ENCODE measurements at regions not wholly inside any gene's neighbourhood (a gene's known extent, or its start where the extent isn't known, plus 50 kb on each side); places are given as distances from the start of the nearest gene placed in this dataset.
"Not testable (repeated sequence)": the region's sequence is repeated elsewhere in the genome, so short reads cannot be mapped to it uniquely, and the experiment has no call there.

DNA sequence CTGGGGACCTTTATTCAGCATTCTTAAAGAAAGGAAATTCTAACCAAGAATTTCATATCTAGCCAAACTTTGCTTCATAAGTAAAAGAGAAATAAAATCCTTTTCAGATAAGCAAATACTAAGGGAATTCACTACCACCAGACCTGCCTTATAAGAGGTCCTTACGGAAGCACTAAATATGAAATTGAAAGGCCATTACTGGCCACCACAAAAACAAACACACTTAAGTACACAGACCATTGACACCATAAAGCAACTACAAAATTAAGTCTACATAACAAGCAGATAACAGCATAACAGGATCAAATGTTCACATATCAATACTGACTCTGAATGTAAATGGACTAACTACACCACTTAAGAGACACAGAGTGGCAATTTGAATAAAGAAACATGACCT lies 361.4 kb upstream of the POU5F2 start:
- CTCF ChIA-PET = no interaction called here
- ATAC-seq (no peak), DNase-seq (ENCODE audit: low read depth in 1 of 2, low spot score in 1 of 2) (no peak), FAIRE-seq (no peak)
- peaks cover 13% of the 10 kb centered on the region; the same call in 1 of the 3 replicates for H3K9me3 ChIP-seq
- no peak overlapping the region for H3K4me3 ChIP-seq
- WGBS (ENCODE audit: missing lambda C conversion rate) = 91% methylated on average over 1 of the region's 1 CpG
- H3K4me1 ChIP-seq = no peaks in the 10 kb centered on the region
- H3K27ac ChIP-seq = no peak overlapping the region
- TF ChIP-seq EHF (CRISPR knock-in tag; IDR thresholded peaks at IDR 0.05) (no peak), RNF2 (IDR thresholded peaks at IDR 0.05; ENCODE audit: borderline replicate concordance, low read depth) (no peak), JUN (IDR thresholded peaks at IDR 0.05) (no peak), FOSL2 (IDR thresholded peaks at IDR 0.05) (no peak), FOSL2 (CRISPR knock-in tag; IDR thresholded peaks at IDR 0.05) (no peak), HOXA7 (CRISPR knock-in tag; IDR thresholded peaks at IDR 0.05) (no peak), KDM1A (IDR thresholded peaks at IDR 0.05; ENCODE audit: low read depth) (no peak), ZC3H11A (IDR thresholded peaks at IDR 0.05) (no peak), CEBPB (IDR thresholded peaks at IDR 0.05) (no peak), TFCP2L1 (CRISPR knock-in tag; IDR thresholded peaks at IDR 0.05) (no peak), GATA3 (IDR thresholded peaks at IDR 0.05; ENCODE audit: borderline replicate concordance) (no peak)
- TF ChIP-seq, protein P1, sequence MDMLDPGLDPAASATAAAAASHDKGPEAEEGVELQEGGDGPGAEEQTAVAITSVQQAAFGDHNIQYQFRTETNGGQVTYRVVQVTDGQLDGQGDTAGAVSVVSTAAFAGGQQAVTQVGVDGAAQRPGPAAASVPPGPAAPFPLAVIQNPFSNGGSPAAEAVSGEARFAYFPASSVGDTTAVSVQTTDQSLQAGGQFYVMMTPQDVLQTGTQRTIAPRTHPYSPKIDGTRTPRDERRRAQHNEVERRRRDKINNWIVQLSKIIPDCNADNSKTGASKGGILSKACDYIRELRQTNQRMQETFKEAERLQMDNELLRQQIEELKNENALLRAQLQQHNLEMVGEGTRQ (IDR thresholded peaks at IDR 0.05) = no peak
- TF ChIP-seq, protein P2, sequence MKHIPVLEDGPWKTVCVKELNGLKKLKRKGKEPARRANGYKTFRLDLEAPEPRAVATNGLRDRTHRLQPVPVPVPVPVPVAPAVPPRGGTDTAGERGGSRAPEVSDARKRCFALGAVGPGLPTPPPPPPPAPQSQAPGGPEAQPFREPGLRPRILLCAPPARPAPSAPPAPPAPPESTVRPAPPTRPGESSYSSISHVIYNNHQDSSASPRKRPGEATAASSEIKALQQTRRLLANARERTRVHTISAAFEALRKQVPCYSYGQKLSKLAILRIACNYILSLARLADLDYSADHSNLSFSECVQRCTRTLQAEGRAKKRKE (CRISPR knock-in tag; IDR thresholded peaks at IDR 0.05; ENCODE audit: low read depth) = no peak
- TF ChIP-seq, protein P3, sequence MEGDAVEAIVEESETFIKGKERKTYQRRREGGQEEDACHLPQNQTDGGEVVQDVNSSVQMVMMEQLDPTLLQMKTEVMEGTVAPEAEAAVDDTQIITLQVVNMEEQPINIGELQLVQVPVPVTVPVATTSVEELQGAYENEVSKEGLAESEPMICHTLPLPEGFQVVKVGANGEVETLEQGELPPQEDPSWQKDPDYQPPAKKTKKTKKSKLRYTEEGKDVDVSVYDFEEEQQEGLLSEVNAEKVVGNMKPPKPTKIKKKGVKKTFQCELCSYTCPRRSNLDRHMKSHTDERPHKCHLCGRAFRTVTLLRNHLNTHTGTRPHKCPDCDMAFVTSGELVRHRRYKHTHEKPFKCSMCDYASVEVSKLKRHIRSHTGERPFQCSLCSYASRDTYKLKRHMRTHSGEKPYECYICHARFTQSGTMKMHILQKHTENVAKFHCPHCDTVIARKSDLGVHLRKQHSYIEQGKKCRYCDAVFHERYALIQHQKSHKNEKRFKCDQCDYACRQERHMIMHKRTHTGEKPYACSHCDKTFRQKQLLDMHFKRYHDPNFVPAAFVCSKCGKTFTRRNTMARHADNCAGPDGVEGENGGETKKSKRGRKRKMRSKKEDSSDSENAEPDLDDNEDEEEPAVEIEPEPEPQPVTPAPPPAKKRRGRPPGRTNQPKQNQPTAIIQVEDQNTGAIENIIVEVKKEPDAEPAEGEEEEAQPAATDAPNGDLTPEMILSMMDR (IDR thresholded peaks at IDR 0.05) = no peak
- TF ChIP-seq, protein P4, sequence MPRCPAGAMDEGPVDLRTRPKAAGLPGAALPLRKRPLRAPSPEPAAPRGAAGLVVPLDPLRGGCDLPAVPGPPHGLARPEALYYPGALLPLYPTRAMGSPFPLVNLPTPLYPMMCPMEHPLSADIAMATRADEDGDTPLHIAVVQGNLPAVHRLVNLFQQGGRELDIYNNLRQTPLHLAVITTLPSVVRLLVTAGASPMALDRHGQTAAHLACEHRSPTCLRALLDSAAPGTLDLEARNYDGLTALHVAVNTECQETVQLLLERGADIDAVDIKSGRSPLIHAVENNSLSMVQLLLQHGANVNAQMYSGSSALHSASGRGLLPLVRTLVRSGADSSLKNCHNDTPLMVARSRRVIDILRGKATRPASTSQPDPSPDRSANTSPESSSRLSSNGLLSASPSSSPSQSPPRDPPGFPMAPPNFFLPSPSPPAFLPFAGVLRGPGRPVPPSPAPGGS (IDR thresholded peaks at IDR 0.05) = no peak
- TF ChIP-seq, protein P5, sequence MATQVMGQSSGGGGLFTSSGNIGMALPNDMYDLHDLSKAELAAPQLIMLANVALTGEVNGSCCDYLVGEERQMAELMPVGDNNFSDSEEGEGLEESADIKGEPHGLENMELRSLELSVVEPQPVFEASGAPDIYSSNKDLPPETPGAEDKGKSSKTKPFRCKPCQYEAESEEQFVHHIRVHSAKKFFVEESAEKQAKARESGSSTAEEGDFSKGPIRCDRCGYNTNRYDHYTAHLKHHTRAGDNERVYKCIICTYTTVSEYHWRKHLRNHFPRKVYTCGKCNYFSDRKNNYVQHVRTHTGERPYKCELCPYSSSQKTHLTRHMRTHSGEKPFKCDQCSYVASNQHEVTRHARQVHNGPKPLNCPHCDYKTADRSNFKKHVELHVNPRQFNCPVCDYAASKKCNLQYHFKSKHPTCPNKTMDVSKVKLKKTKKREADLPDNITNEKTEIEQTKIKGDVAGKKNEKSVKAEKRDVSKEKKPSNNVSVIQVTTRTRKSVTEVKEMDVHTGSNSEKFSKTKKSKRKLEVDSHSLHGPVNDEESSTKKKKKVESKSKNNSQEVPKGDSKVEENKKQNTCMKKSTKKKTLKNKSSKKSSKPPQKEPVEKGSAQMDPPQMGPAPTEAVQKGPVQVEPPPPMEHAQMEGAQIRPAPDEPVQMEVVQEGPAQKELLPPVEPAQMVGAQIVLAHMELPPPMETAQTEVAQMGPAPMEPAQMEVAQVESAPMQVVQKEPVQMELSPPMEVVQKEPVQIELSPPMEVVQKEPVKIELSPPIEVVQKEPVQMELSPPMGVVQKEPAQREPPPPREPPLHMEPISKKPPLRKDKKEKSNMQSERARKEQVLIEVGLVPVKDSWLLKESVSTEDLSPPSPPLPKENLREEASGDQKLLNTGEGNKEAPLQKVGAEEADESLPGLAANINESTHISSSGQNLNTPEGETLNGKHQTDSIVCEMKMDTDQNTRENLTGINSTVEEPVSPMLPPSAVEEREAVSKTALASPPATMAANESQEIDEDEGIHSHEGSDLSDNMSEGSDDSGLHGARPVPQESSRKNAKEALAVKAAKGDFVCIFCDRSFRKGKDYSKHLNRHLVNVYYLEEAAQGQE (IDR thresholded peaks at IDR 0.05) = no peak
- H3K4me2 ChIP-seq = no peak overlapping the region
- POLR2A ChIA-PET = no interaction called here

DNA sequence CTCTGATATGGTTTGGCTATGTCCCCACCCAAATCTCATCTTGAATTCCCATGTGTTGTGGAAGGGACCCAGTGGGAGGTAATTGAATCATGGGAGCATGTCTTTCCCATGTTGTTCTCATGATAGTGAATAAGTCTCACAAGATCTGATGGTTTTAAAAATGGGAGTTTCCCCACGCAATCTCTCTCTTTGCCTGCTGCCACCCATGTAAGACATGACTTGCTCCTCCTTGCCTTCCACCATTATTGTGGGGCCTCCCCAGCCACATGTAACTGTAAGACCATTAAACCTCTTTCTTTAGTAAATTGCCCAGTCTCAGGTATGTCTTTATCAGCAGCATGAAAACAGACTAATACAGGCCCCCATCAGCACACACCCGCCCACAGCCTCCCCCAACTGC lies 356.0 kb upstream of the POU5F2 start:
- POLR2A ChIA-PET; H3K27ac ChIP-seq; FAIRE-seq; H3K4me1 ChIP-seq; ATAC-seq; H3K9me3 ChIP-seq; CTCF ChIA-PET; DNase-seq (ENCODE audit: low read depth in 1 of 2, low spot score in 1 of 2); H3K4me2 ChIP-seq; H3K4me3 ChIP-seq: not testable (repeated sequence)
- WGBS (ENCODE audit: missing lambda C conversion rate) = 98% methylated on average over 2 of the region's 2 CpGs
